NB4 (cell line): ENCODE measurements at regions not wholly inside any gene's neighbourhood (a gene's known extent, or its start where the extent isn't known, plus 50 kb on each side); places are given as distances from the start of the nearest gene placed in this dataset.
A peak's percentile ranks its signal among the peaks of the same experiment; 100 is the strongest.
"Not testable (repeated sequence)": the region's sequence is repeated elsewhere in the genome, so short reads cannot be mapped to it uniquely, and the experiment has no call there.

Source experiments
- DNase-seq: peaks from one replicate; pipeline ENCODE4 v3.0.0; 2010; ENCODE audit warnings: low read depth
- H3K4me3 ChIP-seq: one replicate; pipeline ENCODE4 v1.5.1; 2011; ENCODE audit warnings: mild to moderate bottlenecking, low read depth, low read length, moderate library complexity
- CTCF ChIP-seq: IDR thresholded peaks from one replicate; pipeline ENCODE4 v1.5.1; 2012; ENCODE audit warnings: low read depth, low read length
- MAX ChIP-seq: IDR thresholded peaks from 2 replicates; pipeline ENCODE4 v1.6.1; 2011; ENCODE audit warnings: low read depth, low read length
- MYC ChIP-seq: IDR thresholded peaks from 2 replicates; pipeline ENCODE4 v1.6.1; 2011; ENCODE audit warnings: low read depth, low read length
- POLR2A ChIP-seq: IDR thresholded peaks from 2 replicates; pipeline ENCODE4 v1.6.1; 2011; ENCODE audit warnings: mild to moderate bottlenecking; ENCODE audit not compliant: insufficient read length; ENCODE audit errors: extremely low read depth

- H3K4me3 ChIP-seq, result no peak overlapping the region
- peak; percentile 53 for DNase-seq
- TF ChIP-seq POLR2A, result no peak
- no peak for TF ChIP-seq CTCF
- no peak for TF ChIP-seq MYC
- no peak for TF ChIP-seq MAX
These were observed 1210.1 kb downstream of the DIAPH3 start for GRCh38 chr13:58953638-58954037.

GRCh38 chr13:58955546-58956385 lies 1208.0 kb downstream of the DIAPH3 start:
- DNase-seq, result no peak
- TF ChIP-seq MAX, result no peak
- TF ChIP-seq MYC, result no peak
- TF ChIP-seq POLR2A, result no peak
- TF ChIP-seq CTCF, result no peak
- H3K4me3 ChIP-seq, result no peak overlapping the region

GRCh38 chr13:58958097-58958496 lies 1205.6 kb downstream of the DIAPH3 start:
- H3K4me3 ChIP-seq, DNase-seq: not testable (repeated sequence)

GRCh38 chr13:58960888-58961287 lies 1202.8 kb downstream of the DIAPH3 start:
- no peak overlapping the region for H3K4me3 ChIP-seq
- TF ChIP-seq POLR2A, result no peak
- DNase-seq, result peak; percentile 19

GRCh38 chr13:58963321-58963720 lies 1200.4 kb downstream of the DIAPH3 start:
- TF ChIP-seq MAX (no peak), MYC (no peak), POLR2A (no peak), CTCF (no peak)
- H3K4me3 ChIP-seq, result no peak overlapping the region
- no peak for DNase-seq

- DNase-seq, result no peak
- TF ChIP-seq CTCF (no peak), MAX (no peak), MYC (no peak), POLR2A (no peak)
- no peak overlapping the region for H3K4me3 ChIP-seq
These were observed 1199.7 kb downstream of the DIAPH3 start for GRCh38 chr13:58964048-58964447.

GRCh38 chr13:58977085-58977484 lies 1186.6 kb downstream of the DIAPH3 start:
- TF ChIP-seq CTCF (no peak), POLR2A (no peak), MYC (no peak), MAX (no peak)
- H3K4me3 ChIP-seq, result no peak overlapping the region

More at GRCh38 chr13:58977085-58977484, 1186.6 kb downstream of the DIAPH3 start:
- no peak for DNase-seq
